ENCODE measurements at regions not wholly inside any gene's neighbourhood (a gene's known extent, or its start where the extent isn't known, plus 50 kb on each side); places are given as distances from the start of the nearest gene placed in this dataset.

DNA sequence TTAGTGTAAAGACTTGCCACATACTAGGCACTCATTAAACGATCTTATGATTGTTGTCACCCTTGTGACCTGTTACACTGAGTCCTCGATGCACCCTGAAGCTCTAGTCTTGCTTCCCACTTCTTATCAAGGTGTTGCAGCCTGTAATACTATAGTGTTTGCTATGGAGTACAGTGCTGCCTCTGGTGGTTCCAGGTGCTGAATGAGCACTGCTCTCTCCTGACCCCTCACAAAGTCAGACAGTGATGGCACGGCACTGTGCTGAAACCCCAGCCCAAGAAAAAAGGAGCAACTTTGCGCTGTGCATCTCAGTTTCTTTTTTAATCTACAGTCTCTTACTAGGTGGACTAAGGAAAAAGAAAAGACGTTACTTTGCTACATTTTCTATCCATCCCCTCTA lies 106.3 kb downstream of the GC start:
- intact Hi-C loops (cut with micrococcal nuclease; ENCODE audit: unreplicated experiment) = no loop called here

DNA sequence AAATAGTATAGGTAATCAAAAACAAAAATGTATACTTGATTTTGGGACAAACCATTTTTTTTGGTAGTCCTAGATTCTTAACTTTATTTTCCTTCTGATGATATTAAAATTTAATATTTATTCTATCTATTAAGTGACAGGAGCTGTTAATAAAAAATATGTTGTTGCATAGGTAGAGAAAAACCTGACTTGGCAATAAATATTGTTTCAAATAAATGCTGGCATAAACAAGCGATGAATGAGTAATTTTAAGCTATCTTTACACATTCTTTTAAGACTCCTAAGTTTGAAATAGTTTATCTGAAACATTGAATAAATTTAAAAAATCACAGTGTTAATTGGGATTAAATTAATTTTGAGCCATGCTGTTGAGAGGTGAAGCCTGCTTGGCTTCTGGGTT lies 114.6 kb downstream of the GC start:
- Histone ChIP-seq H2AFZ (no peak overlapping the region), H4K20me1 (ENCODE audit: insufficient read depth) (no peaks in the 10 kb centered on the region), H3K79me2 (ENCODE audit: low read depth) (no peaks in the 10 kb centered on the region), H3F3A (ENCODE audit: insufficient read depth, low read depth) (no peaks in the 10 kb centered on the region), H3K9me3 (ENCODE audit: insufficient read depth, low read depth) (no peaks in the 10 kb centered on the region), H3K9me2 (ENCODE audit: insufficient read depth) (no peaks in the 10 kb centered on the region), H3K4me1 (replicated peaks; ENCODE audit: insufficient read depth) (no peaks in the 10 kb centered on the region), H3K27me3 (ENCODE audit: insufficient read depth, low read depth) (no peaks in the 10 kb centered on the region), H3K4me3 (no peak overlapping the region), H3K27ac (no peak overlapping the region), H3K36me3 (ENCODE audit: low read depth) (no peaks in the 10 kb centered on the region), H3K4me2 (no peak overlapping the region)
- intact Hi-C loops (cut with micrococcal nuclease; ENCODE audit: unreplicated experiment) = no loop called here
- no peak for TF ChIP-seq EZH2 (IDR thresholded peaks at IDR 0.05; ENCODE audit: low read depth)
- TF ChIP-seq CTCF (conservative IDR thresholded peaks at IDR 0.05) = no peak
- CTCF ChIA-PET = no interaction called here
- no TSS peak for BruUV-seq (replicated peaks)
- POLR2A ChIA-PET (ENCODE audit: unreplicated experiment) = no interaction called here
- no peak for DNase-seq

More for the DNA sequence above, 106.3 kb downstream of the GC start:
- DNase-seq = no peak
- Histone ChIP-seq H3K4me3 (no peak overlapping the region), H2AFZ (no peak overlapping the region), H3K79me2 (ENCODE audit: low read depth) (no peaks in the 10 kb centered on the region), H3K4me1 (replicated peaks; ENCODE audit: insufficient read depth) (no peaks in the 10 kb centered on the region), H3K36me3 (ENCODE audit: low read depth) (no peaks in the 10 kb centered on the region), H3F3A (ENCODE audit: insufficient read depth, low read depth) (no peaks in the 10 kb centered on the region), H3K4me2 (no peak overlapping the region), H3K27me3 (ENCODE audit: insufficient read depth, low read depth) (no peaks in the 10 kb centered on the region), H4K20me1 (ENCODE audit: insufficient read depth) (no peaks in the 10 kb centered on the region), H3K9me2 (ENCODE audit: insufficient read depth) (no peaks in the 10 kb centered on the region), H3K9me3 (ENCODE audit: insufficient read depth, low read depth) (no peaks in the 10 kb centered on the region; the same call in 1 of the 2 replicates), H3K27ac (no peak overlapping the region)
- BruUV-seq (replicated peaks) = no TSS peak
- ChIA-PET POLR2A (ENCODE audit: unreplicated experiment) (no interaction called here), CTCF (no interaction called here)
- TF ChIP-seq CTCF (conservative IDR thresholded peaks at IDR 0.05) (no peak), EZH2 (IDR thresholded peaks at IDR 0.05; ENCODE audit: low read depth) (no peak)

DNA sequence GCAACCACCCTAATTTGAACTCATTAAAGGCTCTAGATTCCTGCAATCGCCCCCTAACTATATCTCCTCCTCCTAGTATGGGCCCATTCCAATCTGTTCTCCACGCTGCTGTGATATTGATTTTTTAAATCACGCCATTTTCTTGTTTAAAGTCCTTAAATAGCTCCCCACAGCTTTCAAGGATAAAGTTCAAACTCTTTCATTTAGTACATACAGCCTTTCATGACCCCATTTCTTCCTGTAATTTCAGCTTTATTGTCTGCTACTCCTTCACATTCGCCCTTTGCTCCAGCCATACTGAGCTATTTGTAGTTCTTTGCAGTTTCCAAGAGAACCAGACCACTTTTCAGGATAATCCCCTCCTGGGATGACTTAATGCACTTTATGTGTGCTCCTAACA lies 118.5 kb downstream of the GC start:
- no peaks in the 10 kb centered on the region for H3K36me3 ChIP-seq (ENCODE audit: low read depth)
- no peak for DNase-seq
- no peaks in the 10 kb centered on the region for H3K4me1 ChIP-seq (replicated peaks; ENCODE audit: insufficient read depth)
- TF ChIP-seq CTCF (conservative IDR thresholded peaks at IDR 0.05) = no peak
- no peak for TF ChIP-seq EZH2 (IDR thresholded peaks at IDR 0.05; ENCODE audit: low read depth)
- no peak overlapping the region for H3K27ac ChIP-seq
- intact Hi-C loops (cut with micrococcal nuclease; ENCODE audit: unreplicated experiment) = no loop called here
- no peaks in the 10 kb centered on the region for H3K27me3 ChIP-seq (ENCODE audit: insufficient read depth, low read depth)
- no peak overlapping the region for H3K4me2 ChIP-seq
- POLR2A ChIA-PET (ENCODE audit: unreplicated experiment) = no interaction called here
- no peaks in the 10 kb centered on the region for H3K79me2 ChIP-seq (ENCODE audit: low read depth)
- no peaks in the 10 kb centered on the region for H3K9me2 ChIP-seq (ENCODE audit: insufficient read depth)
- no TSS peak for BruUV-seq (replicated peaks)
- no peak overlapping the region for H2AFZ ChIP-seq
- H3K9me3 ChIP-seq (ENCODE audit: insufficient read depth, low read depth) = no peaks in the 10 kb centered on the region
- no peaks in the 10 kb centered on the region for H4K20me1 ChIP-seq (ENCODE audit: insufficient read depth)
- no peak overlapping the region for H3K4me3 ChIP-seq
- CTCF ChIA-PET = no interaction called here
- no peaks in the 10 kb centered on the region for H3F3A ChIP-seq (ENCODE audit: insufficient read depth, low read depth)

Data from PC-9 (cell line).